Panc1 (cell line): ENCODE measurements at regions not wholly inside any gene's neighbourhood (a gene's known extent, or its start where the extent isn't known, plus 50 kb on each side); places are given as distances from the start of the nearest gene placed in this dataset.

Experiments used
- ATAC-seq: fragments of 200-7000 bp; cut with Tn5 transposase; 2 replicates; pipeline ENCODE4 v1.9.1; 2020; ENCODE audit warnings: mild to moderate bottlenecking, moderate library complexity
- BruUV-seq: library from RNA; stranded (reverse); fragments of 400-500 nt; replicated peaks from 2 replicates; lab custom pipeline; 2021; lab: Mats Ljungman, UMichigan
- CTCF ChIA-PET: fragments of 300-600 bp; sonication (Branson Sonifier 250); formaldehyde crosslinking; loops from one replicate; lab custom pipeline; 2022; ENCODE audit warnings: antibody characterized with exemption; lab: Charles Lee
- POLR2A ChIA-PET: fragments of 300-600 bp; sonication (Branson Sonifier 250); formaldehyde crosslinking; loops from one replicate; lab custom pipeline; 2022; ENCODE audit warnings: antibody characterized with exemption; lab: Charles Lee
- DNase-seq: peaks from one replicate; pipeline ENCODE4 v3.0.0-alpha.2; 2010; ENCODE audit warnings: low read depth, low spot score
- H3K27ac ChIP-seq: 2 replicates; pipeline ENCODE4 v1.5.1; 2011; ENCODE audit warnings: mild to moderate bottlenecking, low read length, inconsistent platforms
- H3K27me3 ChIP-seq: fragments of 200-500 bp; sonication (Bioruptor generic); 2 replicates; pipeline ENCODE4 v1.6.0; 2014; ENCODE audit warnings: low read length, inconsistent platforms; ENCODE audit not compliant: control insufficient read depth, insufficient read depth
- H3K36me3 ChIP-seq: fragments of 200-500 bp; sonication (Bioruptor generic); 2 replicates; pipeline ENCODE4 v1.5.1; 2014; ENCODE audit warnings: inconsistent platforms, mild to moderate bottlenecking, low read length, moderate library complexity; ENCODE audit not compliant: control insufficient read depth, insufficient read depth
- H3K4me1 ChIP-seq: 2 replicates; pipeline ENCODE4 v1.5.1; 2011; ENCODE audit warnings: inconsistent platforms, mild to moderate bottlenecking, low read length, moderate library complexity; ENCODE audit not compliant: control insufficient read depth, insufficient read depth
- H3K4me3 ChIP-seq, 2 experiments: 2 replicates each; pipeline ENCODE4 v1.5.1; 2011 to 2012; ENCODE audit warnings: low read depth in 2 of 2, low read length in 2 of 2, mild to moderate bottlenecking in 2 of 2, inconsistent platforms in 1 of 2, moderate library complexity in 1 of 2
- H3K9me3 ChIP-seq: fragments of 200-500 bp; sonication (Bioruptor generic); 2 replicates; pipeline ENCODE4 v1.5.1; 2014; ENCODE audit warnings: low read depth, mild to moderate bottlenecking, inconsistent platforms, low read length, moderate library complexity; ENCODE audit not compliant: control insufficient read depth, insufficient read depth
- POLR2AphosphoS5 ChIP-seq: IDR thresholded peaks from 2 replicates; pipeline ENCODE4 v1.6.1; 2012; ENCODE audit warnings: mild to moderate bottlenecking, low read depth, low read length, moderate library complexity
- SIN3A ChIP-seq: IDR thresholded peaks from 2 replicates; pipeline ENCODE4 v1.6.1; 2012; ENCODE audit warnings: low read depth, mild to moderate bottlenecking, low read length, moderate library complexity, borderline replicate concordance; ENCODE audit not compliant: insufficient read depth
- TCF7L2 ChIP-seq: IDR thresholded peaks from 2 replicates; pipeline ENCODE4 v1.6.1; 2011; ENCODE audit warnings: mild to moderate bottlenecking, low read depth, low read length, inconsistent platforms
- in situ Hi-C: cut with HindIII; loops from 2 replicates; pipeline ENCODE4 v1.10.0; 2016; ENCODE audit warnings: low sequenced_read_pairs, low pct_unique_long_range_greater_than_20kb
- intact Hi-C: fragments of 100-400 bp; cut with micrococcal nuclease; formaldehyde crosslinking; loops from one replicate; pipeline ENCODE4 v1.10.0; 2022; ENCODE audit not compliant: unreplicated experiment
- TF ChIP-seq, protein P1 (sequence below): fragments of 450-650 bp; IDR thresholded peaks from 2 replicates; pipeline ENCODE4 v1.5.1; 2017; ENCODE audit warnings: mild to moderate bottlenecking
- TF ChIP-seq, protein P2 (sequence below), 2 experiments: IDR thresholded peaks; 2 replicates each; pipeline ENCODE4 v1.6.1; 2011 to 2012; ENCODE audit warnings: low read depth in 2 of 2, control low read depth in 1 of 2, low read length in 1 of 2, mild to moderate bottlenecking in 1 of 2, moderate library complexity in 1 of 2; ENCODE audit not compliant: insufficient read depth in 1 of 2

GRCh38 chr5:2598503-2598902, 153.0 kb downstream of the IRX2 start:
- no peak overlapping the region for H3K27ac ChIP-seq
- ATAC-seq, result no peak
- intact Hi-C loops, result no loop called here
- H3K4me1 ChIP-seq, result no peaks in the 10 kb centered on the region
- no peaks in the 10 kb centered on the region for H3K27me3 ChIP-seq
- DNase-seq, result no peak
- CTCF ChIA-PET, result no interaction called here
- no peaks in the 10 kb centered on the region for H3K36me3 ChIP-seq
- no peaks in the 10 kb centered on the region for H3K9me3 ChIP-seq
- H3K4me3 ChIP-seq, result no peak overlapping the region
- TF ChIP-seq, protein P1, sequence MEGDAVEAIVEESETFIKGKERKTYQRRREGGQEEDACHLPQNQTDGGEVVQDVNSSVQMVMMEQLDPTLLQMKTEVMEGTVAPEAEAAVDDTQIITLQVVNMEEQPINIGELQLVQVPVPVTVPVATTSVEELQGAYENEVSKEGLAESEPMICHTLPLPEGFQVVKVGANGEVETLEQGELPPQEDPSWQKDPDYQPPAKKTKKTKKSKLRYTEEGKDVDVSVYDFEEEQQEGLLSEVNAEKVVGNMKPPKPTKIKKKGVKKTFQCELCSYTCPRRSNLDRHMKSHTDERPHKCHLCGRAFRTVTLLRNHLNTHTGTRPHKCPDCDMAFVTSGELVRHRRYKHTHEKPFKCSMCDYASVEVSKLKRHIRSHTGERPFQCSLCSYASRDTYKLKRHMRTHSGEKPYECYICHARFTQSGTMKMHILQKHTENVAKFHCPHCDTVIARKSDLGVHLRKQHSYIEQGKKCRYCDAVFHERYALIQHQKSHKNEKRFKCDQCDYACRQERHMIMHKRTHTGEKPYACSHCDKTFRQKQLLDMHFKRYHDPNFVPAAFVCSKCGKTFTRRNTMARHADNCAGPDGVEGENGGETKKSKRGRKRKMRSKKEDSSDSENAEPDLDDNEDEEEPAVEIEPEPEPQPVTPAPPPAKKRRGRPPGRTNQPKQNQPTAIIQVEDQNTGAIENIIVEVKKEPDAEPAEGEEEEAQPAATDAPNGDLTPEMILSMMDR, result no peak
- TF ChIP-seq, protein P2, sequence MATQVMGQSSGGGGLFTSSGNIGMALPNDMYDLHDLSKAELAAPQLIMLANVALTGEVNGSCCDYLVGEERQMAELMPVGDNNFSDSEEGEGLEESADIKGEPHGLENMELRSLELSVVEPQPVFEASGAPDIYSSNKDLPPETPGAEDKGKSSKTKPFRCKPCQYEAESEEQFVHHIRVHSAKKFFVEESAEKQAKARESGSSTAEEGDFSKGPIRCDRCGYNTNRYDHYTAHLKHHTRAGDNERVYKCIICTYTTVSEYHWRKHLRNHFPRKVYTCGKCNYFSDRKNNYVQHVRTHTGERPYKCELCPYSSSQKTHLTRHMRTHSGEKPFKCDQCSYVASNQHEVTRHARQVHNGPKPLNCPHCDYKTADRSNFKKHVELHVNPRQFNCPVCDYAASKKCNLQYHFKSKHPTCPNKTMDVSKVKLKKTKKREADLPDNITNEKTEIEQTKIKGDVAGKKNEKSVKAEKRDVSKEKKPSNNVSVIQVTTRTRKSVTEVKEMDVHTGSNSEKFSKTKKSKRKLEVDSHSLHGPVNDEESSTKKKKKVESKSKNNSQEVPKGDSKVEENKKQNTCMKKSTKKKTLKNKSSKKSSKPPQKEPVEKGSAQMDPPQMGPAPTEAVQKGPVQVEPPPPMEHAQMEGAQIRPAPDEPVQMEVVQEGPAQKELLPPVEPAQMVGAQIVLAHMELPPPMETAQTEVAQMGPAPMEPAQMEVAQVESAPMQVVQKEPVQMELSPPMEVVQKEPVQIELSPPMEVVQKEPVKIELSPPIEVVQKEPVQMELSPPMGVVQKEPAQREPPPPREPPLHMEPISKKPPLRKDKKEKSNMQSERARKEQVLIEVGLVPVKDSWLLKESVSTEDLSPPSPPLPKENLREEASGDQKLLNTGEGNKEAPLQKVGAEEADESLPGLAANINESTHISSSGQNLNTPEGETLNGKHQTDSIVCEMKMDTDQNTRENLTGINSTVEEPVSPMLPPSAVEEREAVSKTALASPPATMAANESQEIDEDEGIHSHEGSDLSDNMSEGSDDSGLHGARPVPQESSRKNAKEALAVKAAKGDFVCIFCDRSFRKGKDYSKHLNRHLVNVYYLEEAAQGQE (IDR thresholded peaks at IDR 0.05; ENCODE audit: insufficient read depth in 1 of 2, low read depth in 2 of 2, low read length in 1 of 2), result no peak
- POLR2A ChIA-PET, result no interaction called here
- in situ Hi-C loops, result no loop called here
- no TSS peak for BruUV-seq

GRCh38 chr5:2594701-2595100, 156.8 kb downstream of the IRX2 start:
- Histone ChIP-seq H3K4me3 (no peak overlapping the region), H3K4me1 (no peaks in the 10 kb centered on the region), H3K9me3 (no peaks in the 10 kb centered on the region), H3K36me3 (no peaks in the 10 kb centered on the region), H3K27me3 (no peaks in the 10 kb centered on the region), H3K27ac (no peak overlapping the region)
- CTCF ChIA-PET, result no interaction called here
- no peak for ATAC-seq
- intact Hi-C loops (no loop called here), in situ Hi-C loops (no loop called here)
- POLR2A ChIA-PET, result no interaction called here
- no TSS peak for BruUV-seq
- TF ChIP-seq, protein P2 (IDR thresholded peaks at IDR 0.05; ENCODE audit: insufficient read depth in 1 of 2, low read depth in 2 of 2, low read length in 1 of 2), result no peak
- TF ChIP-seq TCF7L2 (no peak), SIN3A (no peak), POLR2AphosphoS5 (no peak)
- TF ChIP-seq, protein P1, result no peak
- no peak for DNase-seq
